ENCODE measurements at regions not wholly inside any gene's neighbourhood (a gene's known extent, or its start where the extent isn't known, plus 50 kb on each side); places are given as distances from the start of the nearest gene placed in this dataset.

DNA sequence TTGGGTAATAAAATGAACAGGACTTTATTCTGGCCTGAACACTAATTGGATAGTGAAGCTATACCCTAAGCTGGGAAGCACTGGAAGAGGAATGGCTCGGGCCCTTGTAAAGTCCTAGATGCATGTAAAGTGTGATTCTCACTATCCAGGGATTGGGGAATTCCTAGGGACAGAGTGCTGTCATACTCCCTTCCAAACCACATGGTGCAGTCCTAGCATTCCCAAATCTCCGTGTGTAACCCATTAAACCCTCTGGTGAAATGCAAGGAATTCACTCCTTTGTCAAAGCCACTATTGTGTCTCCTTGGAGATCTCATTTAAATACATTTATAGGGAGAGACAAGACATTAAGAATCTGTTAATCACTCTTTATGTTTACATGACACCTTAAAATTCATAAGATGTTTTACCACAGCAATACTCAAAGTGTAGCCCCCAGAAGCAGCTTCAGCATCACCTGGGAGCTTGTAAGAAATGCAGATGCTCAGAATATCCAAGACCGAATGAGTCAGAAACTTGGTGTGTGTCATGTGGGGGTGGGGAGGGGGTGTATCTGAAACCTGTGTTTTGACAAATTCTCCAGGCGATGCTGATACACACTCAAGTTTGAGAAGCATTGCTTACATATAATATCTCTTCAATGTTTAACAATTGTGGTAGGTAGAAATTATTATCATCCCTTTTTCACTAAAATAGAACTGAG is 121.8 kb upstream of the NPHP3 start:
- DNase-seq (ENCODE audit: low read depth in 1 of 2, low spot score in 1 of 2), result no peak

DNA sequence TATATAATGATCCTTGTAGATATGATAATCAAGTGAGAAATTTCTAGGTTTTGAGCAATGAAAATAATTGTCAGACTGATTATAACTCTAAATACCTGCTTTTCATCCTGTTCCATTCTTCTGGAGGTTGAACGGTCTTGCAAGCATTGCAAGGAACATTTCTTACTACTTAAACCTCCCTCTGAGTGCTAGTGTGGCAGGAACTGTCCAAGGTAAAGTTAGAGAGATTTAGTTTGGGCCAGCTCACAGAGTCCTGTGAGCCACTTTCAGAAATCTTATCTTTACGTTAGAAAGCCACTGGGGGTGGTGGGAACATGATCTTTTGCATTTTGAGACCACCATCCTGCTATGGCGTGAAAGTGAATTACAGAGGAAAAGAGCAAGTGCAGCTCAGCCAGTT is 121.1 kb upstream of the NPHP3 start:
- Histone ChIP-seq H3K4me1 (ENCODE audit: low read depth) (no peaks in the 10 kb centered on the region), H3K4me3 (no peak overlapping the region), H3K36me3 (no peaks in the 10 kb centered on the region), H3K27me3 (no peaks in the 10 kb centered on the region), H3K27ac (no peak overlapping the region), H3K9me3 (ENCODE audit: low read depth) (no peaks in the 10 kb centered on the region)
- no peak for DNase-seq (ENCODE audit: low read depth in 1 of 2, low spot score in 1 of 2)
- TF ChIP-seq, protein P1, sequence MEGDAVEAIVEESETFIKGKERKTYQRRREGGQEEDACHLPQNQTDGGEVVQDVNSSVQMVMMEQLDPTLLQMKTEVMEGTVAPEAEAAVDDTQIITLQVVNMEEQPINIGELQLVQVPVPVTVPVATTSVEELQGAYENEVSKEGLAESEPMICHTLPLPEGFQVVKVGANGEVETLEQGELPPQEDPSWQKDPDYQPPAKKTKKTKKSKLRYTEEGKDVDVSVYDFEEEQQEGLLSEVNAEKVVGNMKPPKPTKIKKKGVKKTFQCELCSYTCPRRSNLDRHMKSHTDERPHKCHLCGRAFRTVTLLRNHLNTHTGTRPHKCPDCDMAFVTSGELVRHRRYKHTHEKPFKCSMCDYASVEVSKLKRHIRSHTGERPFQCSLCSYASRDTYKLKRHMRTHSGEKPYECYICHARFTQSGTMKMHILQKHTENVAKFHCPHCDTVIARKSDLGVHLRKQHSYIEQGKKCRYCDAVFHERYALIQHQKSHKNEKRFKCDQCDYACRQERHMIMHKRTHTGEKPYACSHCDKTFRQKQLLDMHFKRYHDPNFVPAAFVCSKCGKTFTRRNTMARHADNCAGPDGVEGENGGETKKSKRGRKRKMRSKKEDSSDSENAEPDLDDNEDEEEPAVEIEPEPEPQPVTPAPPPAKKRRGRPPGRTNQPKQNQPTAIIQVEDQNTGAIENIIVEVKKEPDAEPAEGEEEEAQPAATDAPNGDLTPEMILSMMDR (IDR thresholded peaks at IDR 0.05; ENCODE audit: low read depth, low read length), result no peak

More for the DNA sequence above, 121.8 kb upstream of the NPHP3 start:
- Histone ChIP-seq H3K36me3 (no peaks in the 10 kb centered on the region), H3K27ac (no peak overlapping the region), H3K4me3 (no peak overlapping the region), H3K27me3 (no peaks in the 10 kb centered on the region), H3K4me1 (ENCODE audit: low read depth) (no peaks in the 10 kb centered on the region), H3K9me3 (ENCODE audit: low read depth) (no peaks in the 10 kb centered on the region)
- TF ChIP-seq, protein P1 (IDR thresholded peaks at IDR 0.05; ENCODE audit: low read depth, low read length), result no peak

DNA sequence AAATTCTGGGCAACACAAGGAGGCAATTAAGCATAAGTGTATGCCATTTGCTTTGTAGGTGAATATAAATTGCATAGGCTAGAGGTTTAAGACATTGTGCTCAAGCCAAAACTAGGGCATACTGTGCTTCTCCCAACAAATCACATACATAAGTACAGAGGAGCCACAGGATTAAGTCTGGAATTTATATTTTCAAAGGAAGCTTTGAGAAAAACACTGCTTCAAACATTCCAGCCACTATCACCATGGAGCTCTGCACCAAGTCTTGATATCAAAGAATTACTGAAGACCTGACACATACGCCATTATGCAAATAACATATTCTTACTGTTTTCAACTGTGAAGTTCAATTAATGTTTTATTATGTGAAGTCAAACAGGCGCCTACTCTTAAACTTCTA is 119.4 kb upstream of the NPHP3 start:
- TF ChIP-seq, protein P1 (IDR thresholded peaks at IDR 0.05; ENCODE audit: low read depth, low read length), result no peak
- Histone ChIP-seq H3K27me3 (no peaks in the 10 kb centered on the region), H3K4me1 (ENCODE audit: low read depth) (no peaks in the 10 kb centered on the region), H3K9me3 (ENCODE audit: low read depth) (no peaks in the 10 kb centered on the region), H3K27ac (no peak overlapping the region), H3K4me3 (no peak overlapping the region), H3K36me3 (no peaks in the 10 kb centered on the region)
- no peak for DNase-seq (ENCODE audit: low read depth in 1 of 2, low spot score in 1 of 2)

DNA sequence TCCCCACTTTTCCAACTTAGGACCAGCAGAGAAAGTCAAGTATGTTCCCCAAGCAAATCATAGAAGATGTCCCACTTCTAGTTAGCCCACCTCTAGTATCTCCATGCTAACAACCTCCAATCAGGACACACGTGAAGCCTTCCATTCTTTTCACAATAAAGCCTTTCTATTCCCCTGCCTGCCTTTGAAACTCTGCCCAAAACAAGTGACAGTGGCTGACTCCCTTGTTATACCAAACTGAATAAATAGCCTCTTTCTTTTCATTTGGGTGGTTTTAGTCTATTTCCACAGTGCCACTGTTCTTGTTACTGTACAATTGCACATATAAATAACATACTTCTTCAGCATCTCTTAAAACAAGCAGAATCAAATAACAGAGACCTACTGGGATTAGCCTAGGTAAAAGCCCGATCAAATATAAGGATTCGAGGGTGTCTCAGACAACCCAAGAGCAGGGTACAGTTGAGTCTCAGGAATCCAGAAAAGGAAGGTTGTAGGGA is 118.0 kb upstream of the NPHP3 start:
- H3K4me3 ChIP-seq, result no peak overlapping the region
- H3K27ac ChIP-seq, result no peak overlapping the region
- H3K27me3 ChIP-seq, result no peaks in the 10 kb centered on the region
- H3K4me1 ChIP-seq (ENCODE audit: low read depth), result no peaks in the 10 kb centered on the region
- no peaks in the 10 kb centered on the region for H3K36me3 ChIP-seq
- H3K9me3 ChIP-seq (ENCODE audit: low read depth), result no peaks in the 10 kb centered on the region
- TF ChIP-seq, protein P1 (IDR thresholded peaks at IDR 0.05; ENCODE audit: low read depth, low read length), result no peak
- DNase-seq (ENCODE audit: low read depth in 1 of 2, low spot score in 1 of 2), result no peak

DNA sequence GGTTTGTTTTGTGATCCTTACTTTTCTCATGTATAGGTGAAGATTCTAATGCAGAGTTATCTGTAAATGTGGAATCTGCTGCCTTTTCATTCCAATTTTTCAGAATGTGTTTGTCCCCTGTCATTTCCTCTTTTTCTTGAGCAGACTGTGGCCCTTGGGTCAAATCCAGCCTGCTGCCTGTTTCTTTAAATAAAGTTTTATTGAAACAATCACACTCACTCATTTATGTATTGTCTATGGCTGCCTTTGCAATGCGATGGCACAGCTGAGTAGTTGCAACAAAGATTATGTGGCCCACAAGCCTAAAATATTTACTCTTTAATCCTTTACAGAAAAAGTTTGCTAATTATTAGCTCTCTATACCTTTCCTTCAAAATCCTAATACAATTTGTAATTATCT is 116.3 kb upstream of the NPHP3 start:
- TF ChIP-seq, protein P1 (IDR thresholded peaks at IDR 0.05; ENCODE audit: low read depth, low read length), result no peak
- no peak for DNase-seq (ENCODE audit: low read depth in 1 of 2, low spot score in 1 of 2)
- Histone ChIP-seq H3K36me3 (no peaks in the 10 kb centered on the region), H3K27me3 (no peaks in the 10 kb centered on the region), H3K4me3 (no peak overlapping the region), H3K4me1 (ENCODE audit: low read depth) (no peaks in the 10 kb centered on the region), H3K9me3 (ENCODE audit: low read depth) (no peaks in the 10 kb centered on the region), H3K27ac (no peak overlapping the region)
